CD4-positive, CD25-positive, alpha-beta regulatory T cell (primary cell): ENCODE measurements at regions not wholly inside any gene's neighbourhood (a gene's known extent, or its start where the extent isn't known, plus 50 kb on each side); places are given as distances from the start of the nearest gene placed in this dataset.
A peak's percentile ranks its signal among the peaks of the same experiment; 100 is the strongest.

Experiments
- ATAC-seq, 2 donors: fragments of 150-1000 bp; cut with Tn5 transposase; one replicate each; pipeline ENCODE4 v1.10.0; 2021; ENCODE audit warnings: low read depth in 2 of 2, moderate number of reproducible peaks in 2 of 2, moderate library complexity in 1 of 2
- DNase-seq, 3 donors: peaks; one replicate each; pipeline versions ENCODE4 v3.0.0 to v3.0.0-alpha.2; 2012 to 2022; ENCODE audit warnings: mixed read lengths in 1 of 3
- H3K27ac ChIP-seq: one replicate; pipeline ENCODE4 v1.7.0; 2013; ENCODE audit warnings: mild to moderate bottlenecking, low read length; ENCODE audit not compliant: insufficient read depth, poor library complexity, severe bottlenecking
- H3K27me3 ChIP-seq: one replicate; pipeline ENCODE4 v1.7.0; 2013; ENCODE audit warnings: low read length; ENCODE audit not compliant: control insufficient read depth, insufficient read depth
- H3K36me3 ChIP-seq: one replicate; pipeline ENCODE4 v1.7.0; 2013; ENCODE audit warnings: mild to moderate bottlenecking, low read length, moderate library complexity; ENCODE audit not compliant: control insufficient read depth, insufficient read depth
- H3K4me1 ChIP-seq: 2 replicates; pipeline ENCODE4 v1.7.0; 2013; ENCODE audit warnings: mild to moderate bottlenecking, low read length; ENCODE audit not compliant: insufficient read depth, control insufficient read depth, poor library complexity, severe bottlenecking
- H3K4me3 ChIP-seq: one replicate; pipeline ENCODE4 v1.7.0; 2013; ENCODE audit warnings: low read depth, mild to moderate bottlenecking, low read length, moderate library complexity
- H3K9me3 ChIP-seq, 2 experiments: 1 replicate in 1 of 2; 2 replicates in 1 of 2; pipeline ENCODE4 v1.7.0; 2013; ENCODE audit warnings: low read length in 2 of 2, mild to moderate bottlenecking in 1 of 2, moderate library complexity in 1 of 2; ENCODE audit not compliant: control insufficient read depth in 2 of 2
- H3K27ac Mint-ChIP-seq, 3 donors: one replicate each; pipeline ENCODE4 v1.8.0; 2020 to 2022; ENCODE audit warnings: mild to moderate bottlenecking in 3 of 3, mixed read lengths in 3 of 3, moderate library complexity in 2 of 3
- H3K27me3 Mint-ChIP-seq: one replicate; pipeline ENCODE4 v1.8.0; 2022; ENCODE audit warnings: mild to moderate bottlenecking, mixed read lengths
- H3K36me3 Mint-ChIP-seq: one replicate; pipeline ENCODE4 v1.8.0; 2020; ENCODE audit warnings: mixed read lengths
- H3K4me1 Mint-ChIP-seq, 4 donors: one replicate each; pipeline ENCODE4 v1.8.0; 2020 to 2022; ENCODE audit warnings: mixed read lengths in 4 of 4, mild to moderate bottlenecking in 1 of 4
- H3K4me3 Mint-ChIP-seq, 4 donors: one replicate each; pipeline ENCODE4 v1.8.0; 2020 to 2022; ENCODE audit warnings: mild to moderate bottlenecking in 4 of 4, mixed read lengths in 4 of 4, moderate library complexity in 3 of 4
- H3K9me3 Mint-ChIP-seq, 7 donors: one replicate each; pipeline ENCODE4 v1.8.0; 2020 to 2022; ENCODE audit warnings: mixed read lengths in 7 of 7, mild to moderate bottlenecking in 3 of 7, moderate library complexity in 2 of 7

DNA sequence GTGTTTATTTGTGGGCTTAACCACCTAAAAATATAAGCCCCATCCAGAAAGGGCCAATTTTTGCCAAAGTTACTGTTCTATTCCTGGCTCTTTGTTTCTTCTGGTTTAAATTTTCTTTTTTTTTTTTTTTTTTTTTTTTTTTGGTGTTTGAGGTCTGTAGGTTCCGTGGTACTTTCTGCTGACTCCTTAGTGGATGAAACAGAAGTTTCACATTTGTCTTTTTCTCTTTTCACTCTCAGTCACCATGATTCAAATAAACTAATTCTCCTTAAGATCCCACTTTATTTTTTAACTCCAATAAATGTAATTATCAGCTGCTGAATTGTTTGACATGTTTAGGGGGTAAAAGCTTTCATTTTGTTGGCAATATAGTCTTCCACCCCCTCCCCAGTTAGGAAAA, 322.3 kb downstream of the CHRM3 start:
- peaks cover 11 to 51% (median 20%) of the 10 kb centered on the region in 4 donors for H3K4me1 Mint-ChIP-seq
- Histone ChIP-seq H3K36me3 (no peaks in the 10 kb centered on the region), H3K27me3 (no peaks in the 10 kb centered on the region), H3K9me3 (no peaks in the 10 kb centered on the region), H3K27ac (no peak overlapping the region), H3K4me1 (no peaks in the 10 kb centered on the region), H3K4me3 (no peak overlapping the region)
- H3K9me3 Mint-ChIP-seq = peaks cover 0 to 2% (median 0%) of the 10 kb centered on the region in 7 donors
- no peak overlapping the region for H3K4me3 Mint-ChIP-seq
- no peak overlapping the region for H3K27ac Mint-ChIP-seq
- ATAC-seq (no peak), DNase-seq (no peak)
- peaks cover 59% of the 10 kb centered on the region for H3K36me3 Mint-ChIP-seq
- no peaks in the 10 kb centered on the region for H3K27me3 Mint-ChIP-seq

- ATAC-seq (no peak), DNase-seq (no peak)
- Histone ChIP-seq H3K36me3 (no peaks in the 10 kb centered on the region), H3K9me3 (no peaks in the 10 kb centered on the region), H3K27me3 (no peaks in the 10 kb centered on the region), H3K4me3 (no peak overlapping the region), H3K27ac (no peak overlapping the region), H3K4me1 (peaks cover 6% of the 10 kb centered on the region)
- H3K27me3 Mint-ChIP-seq = no peaks in the 10 kb centered on the region
- peaks cover 41% of the 10 kb centered on the region for H3K36me3 Mint-ChIP-seq
- H3K9me3 Mint-ChIP-seq = peaks cover 0 to 2% (median 0%) of the 10 kb centered on the region in 7 donors
- H3K27ac Mint-ChIP-seq = peak overlapping the region in 2 of 3 donors; percentile 57 to 88
- peaks cover 11 to 41% (median 16%) of the 10 kb centered on the region in 4 donors for H3K4me1 Mint-ChIP-seq
- H3K4me3 Mint-ChIP-seq = peak overlapping the region in 1 of 4 donors; percentile 41
These were observed 325.4 kb downstream of the CHRM3 start for GRCh38 chr1:239711768-239712167.

DNA sequence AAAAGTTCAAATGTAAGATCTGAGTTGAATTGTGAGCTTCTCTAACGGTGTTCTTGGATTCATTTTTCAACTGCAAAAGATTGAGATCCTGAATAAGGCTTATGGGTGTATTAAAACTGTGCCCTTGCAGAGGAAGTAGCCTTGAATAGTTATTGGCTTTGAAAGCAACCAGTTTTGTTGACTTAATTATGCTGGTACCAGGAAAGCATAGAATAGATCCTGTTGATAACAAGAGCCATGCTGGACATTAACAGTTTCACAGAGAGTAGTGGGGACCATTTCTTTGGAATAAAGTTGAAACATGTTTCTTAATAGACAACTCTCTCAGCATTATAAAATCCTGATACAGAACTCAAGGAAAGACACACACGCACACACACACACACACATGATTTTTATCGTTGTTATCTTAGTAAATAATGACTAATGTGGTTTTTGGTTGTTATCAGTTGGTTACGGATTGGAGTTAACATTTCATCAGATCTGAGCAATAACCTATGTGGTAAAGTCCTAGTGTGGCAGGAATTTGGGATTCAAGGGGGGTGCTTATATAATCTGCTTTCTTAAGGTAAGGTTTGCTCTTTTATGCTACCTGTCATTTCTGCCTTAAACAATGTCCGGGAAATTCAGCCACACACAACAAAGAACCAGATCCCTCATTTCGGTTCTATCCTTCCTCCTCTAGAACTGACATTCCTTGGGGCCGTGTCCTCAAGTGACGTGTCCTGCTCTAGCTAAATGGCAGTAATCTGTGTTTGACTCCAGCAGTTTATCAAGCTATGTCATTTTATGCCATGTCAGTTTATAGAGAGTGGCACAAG, 330.9 kb downstream of the CHRM3 start:
- Histone ChIP-seq H3K27ac (peak overlapping the region; percentile 82), H3K4me3 (peak overlapping the region; percentile 95), H3K36me3 (no peaks in the 10 kb centered on the region), H3K4me1 (peaks cover 37% of the 10 kb centered on the region), H3K27me3 (no peaks in the 10 kb centered on the region), H3K9me3 (no peaks in the 10 kb centered on the region)
- Mint-ChIP-seq H3K27me3 (no peaks in the 10 kb centered on the region), H3K36me3 (peaks cover 11% of the 10 kb centered on the region), H3K4me1 (peaks cover 15 to 43% (median 21%) of the 10 kb centered on the region in 4 donors), H3K9me3 (no peaks in the 10 kb centered on the region), H3K4me3 (peak overlapping the region in 1 of 4 donors; percentile 91), H3K27ac (peak overlapping the region in 1 of 3 donors; percentile 95)
- no peak for ATAC-seq
- peak in 2 of 3 donors; percentile 7 to 34 for DNase-seq

- Mint-ChIP-seq H3K4me1 (peaks cover 17 to 46% (median 21%) of the 10 kb centered on the region in 4 donors), H3K27me3 (no peaks in the 10 kb centered on the region), H3K36me3 (peaks cover 9% of the 10 kb centered on the region), H3K27ac (peak overlapping the region in 1 of 3 donors; percentile 95), H3K4me3 (peak overlapping the region in 1 of 4 donors; percentile 91), H3K9me3 (no peaks in the 10 kb centered on the region)
- Histone ChIP-seq H3K36me3 (no peaks in the 10 kb centered on the region), H3K27me3 (no peaks in the 10 kb centered on the region), H3K4me1 (peaks cover 37% of the 10 kb centered on the region), H3K27ac (peak overlapping the region; percentile 82), H3K9me3 (no peaks in the 10 kb centered on the region), H3K4me3 (peak overlapping the region; percentile 95)
- DNase-seq (peak in 1 of 3 donors; percentile 27), ATAC-seq (no peak)
These were observed 331.5 kb downstream of the CHRM3 start for GRCh38 chr1:239717918-239718184.

DNA sequence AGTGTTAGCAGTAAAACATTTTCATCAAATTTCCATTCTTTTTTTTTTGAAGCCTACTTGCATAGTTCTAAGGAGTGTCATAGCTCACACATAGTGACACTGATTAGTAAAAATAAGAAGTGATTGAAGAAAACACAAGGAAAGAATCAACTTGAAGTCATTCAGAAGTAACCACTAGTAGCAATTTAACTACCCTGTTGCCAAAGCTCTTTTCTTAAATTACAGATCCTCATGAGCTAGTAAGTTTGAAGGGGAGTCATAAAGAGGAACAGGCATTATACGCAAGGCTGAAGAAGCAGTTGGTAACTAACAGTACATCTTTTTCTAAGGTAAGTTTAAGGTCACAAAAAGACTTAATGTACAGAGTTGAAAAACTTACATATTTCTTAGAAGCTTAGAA, 332.2 kb downstream of the CHRM3 start:
- H3K4me3 Mint-ChIP-seq = peak overlapping the region in 1 of 4 donors; percentile 91
- H3K27me3 ChIP-seq = no peaks in the 10 kb centered on the region
- peaks cover 37% of the 10 kb centered on the region for H3K4me1 ChIP-seq
- DNase-seq (no peak), ATAC-seq (peak in 1 of 2 donors; percentile 3)
- no peaks in the 10 kb centered on the region for H3K27me3 Mint-ChIP-seq
- H3K4me1 Mint-ChIP-seq = peaks cover 17 to 40% (median 23%) of the 10 kb centered on the region in 4 donors
- no peaks in the 10 kb centered on the region for H3K9me3 ChIP-seq
- H3K36me3 ChIP-seq = no peaks in the 10 kb centered on the region
- peaks cover 3% of the 10 kb centered on the region for H3K36me3 Mint-ChIP-seq
- no peaks in the 10 kb centered on the region for H3K9me3 Mint-ChIP-seq
- peak overlapping the region in 1 of 3 donors; percentile 95 for H3K27ac Mint-ChIP-seq
- H3K27ac ChIP-seq = peak overlapping the region; percentile 82
- peak overlapping the region; percentile 95 for H3K4me3 ChIP-seq

DNA sequence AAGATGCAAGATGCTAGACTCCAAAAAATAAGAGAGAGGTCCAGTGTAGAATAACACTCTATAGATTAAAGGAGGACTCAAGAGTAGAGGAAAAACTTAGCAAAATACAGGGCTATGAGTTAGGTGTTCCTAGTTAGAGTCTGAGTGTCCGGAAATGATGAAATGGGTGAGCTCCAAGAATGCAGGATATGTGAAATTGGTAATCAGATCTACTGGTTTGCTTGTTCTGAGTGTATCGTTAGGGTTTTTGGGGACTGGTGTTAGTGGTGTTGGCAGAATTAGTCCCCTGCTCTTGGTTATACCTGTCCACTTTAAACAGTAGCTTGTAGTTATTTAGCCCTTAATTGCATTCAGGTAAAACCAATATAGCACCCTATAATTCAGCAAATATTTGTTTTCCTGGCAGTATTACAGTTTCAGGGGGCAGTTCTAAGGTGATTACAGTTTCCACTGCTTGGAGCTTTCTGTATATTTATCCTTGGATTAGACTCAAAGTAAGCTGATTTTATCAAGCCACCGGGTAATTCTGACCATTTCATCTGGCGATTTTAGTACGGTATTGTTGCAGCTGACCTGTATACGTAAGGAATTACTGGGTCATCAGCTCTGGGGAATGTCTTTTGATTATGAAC, 332.7 kb downstream of the CHRM3 start:
- Mint-ChIP-seq H3K4me3 (peak overlapping the region in 1 of 4 donors; percentile 91), H3K27me3 (no peaks in the 10 kb centered on the region), H3K9me3 (no peaks in the 10 kb centered on the region), H3K36me3 (no peaks in the 10 kb centered on the region), H3K4me1 (peaks cover 18 to 39% (median 26%) of the 10 kb centered on the region in 4 donors), H3K27ac (peak overlapping the region in 1 of 3 donors; percentile 95)
- Histone ChIP-seq H3K36me3 (no peaks in the 10 kb centered on the region), H3K9me3 (no peaks in the 10 kb centered on the region), H3K27me3 (no peaks in the 10 kb centered on the region), H3K27ac (peak overlapping the region; percentile 82), H3K4me3 (peak overlapping the region; percentile 95), H3K4me1 (peaks cover 37% of the 10 kb centered on the region)
- DNase-seq (peak in 2 of 3 donors; percentile 39 to 83), ATAC-seq (peak; percentile 37 to 48)

DNA sequence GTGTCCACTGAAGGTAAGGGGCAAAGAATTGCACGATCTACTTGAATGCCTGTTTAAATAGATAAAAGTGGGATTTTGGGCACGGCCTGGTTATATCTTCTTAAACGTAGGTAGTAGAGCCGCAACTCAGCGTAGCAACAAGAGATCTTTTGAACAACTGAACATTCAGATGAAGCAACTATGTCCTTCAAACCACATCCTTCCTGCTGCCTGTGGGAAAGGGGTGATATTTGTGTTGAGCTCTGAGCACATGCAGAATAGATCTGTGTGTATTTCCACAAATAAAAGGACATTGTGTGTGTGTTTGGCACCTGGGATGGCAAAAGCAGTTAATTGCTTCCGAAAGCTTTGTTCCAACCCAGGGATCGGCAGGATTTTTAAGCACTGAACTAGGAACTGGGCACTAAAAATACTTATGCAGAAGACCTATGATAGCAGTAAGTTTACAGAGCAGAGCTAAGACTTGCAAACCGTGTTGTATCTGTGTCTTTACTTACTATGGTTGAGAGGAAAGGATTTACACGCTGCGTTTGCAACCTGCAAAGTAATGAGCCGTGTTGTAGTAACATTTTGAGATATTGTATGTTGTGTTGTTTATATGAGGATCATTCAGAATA, 333.4 kb downstream of the CHRM3 start:
- peaks cover 42% of the 10 kb centered on the region for H3K4me1 ChIP-seq
- H3K4me1 Mint-ChIP-seq = peaks cover 18 to 44% (median 31%) of the 10 kb centered on the region in 4 donors

More for the DNA sequence above, 333.4 kb downstream of the CHRM3 start:
- DNase-seq (peak; percentile 10 to 88 (median 77)), ATAC-seq (peak; percentile 80 to 85)
- H3K27me3 ChIP-seq = no peaks in the 10 kb centered on the region
- no peaks in the 10 kb centered on the region for H3K36me3 ChIP-seq
- H3K4me3 Mint-ChIP-seq = peak overlapping the region in 1 of 4 donors; percentile 91
- H3K36me3 Mint-ChIP-seq = no peaks in the 10 kb centered on the region
- no peaks in the 10 kb centered on the region for H3K9me3 ChIP-seq
- peak overlapping the region; percentile 82 for H3K27ac ChIP-seq
- no peaks in the 10 kb centered on the region for H3K27me3 Mint-ChIP-seq
- H3K9me3 Mint-ChIP-seq = no peaks in the 10 kb centered on the region
- H3K4me3 ChIP-seq = peak overlapping the region; percentile 95
- H3K27ac Mint-ChIP-seq = peak overlapping the region in 1 of 3 donors; percentile 95
